WERI-Rb-1 (cell line): ENCODE measurements at regions not wholly inside any gene's neighbourhood (a gene's known extent, or its start where the extent isn't known, plus 50 kb on each side); places are given as distances from the start of the nearest gene placed in this dataset.

Source experiments
- DNase-seq: peaks from one replicate; pipeline ENCODE4 v3.0.0-alpha.2; 2020
- H3K27ac ChIP-seq: fragments of 250-450 bp; sonication (Bioruptor Pico); 2 replicates; pipeline ENCODE4 v1.5.1; 2020; ENCODE audit warnings: mild to moderate bottlenecking, moderate library complexity
- H3K27me3 ChIP-seq: fragments of 250-450 bp; sonication (Bioruptor Pico); 2 replicates; pipeline ENCODE4 v1.5.1; 2021; ENCODE audit warnings: mild to moderate bottlenecking, low read depth, moderate library complexity; ENCODE audit not compliant: insufficient read depth, severe bottlenecking
- H3K36me3 ChIP-seq: fragments of 250-450 bp; sonication (Bioruptor Pico); 2 replicates; pipeline ENCODE4 v1.5.1; 2020; ENCODE audit warnings: mild to moderate bottlenecking, moderate library complexity
- H3K4me3 ChIP-seq: 2 replicates; pipeline ENCODE4 v1.5.1; 2011; ENCODE audit warnings: low read depth, mild to moderate bottlenecking, control low read depth, low read length
- H3K9me3 ChIP-seq: fragments of 250-450 bp; sonication (Bioruptor Pico); 2 replicates; pipeline ENCODE4 v1.5.1; 2021; ENCODE audit warnings: mild to moderate bottlenecking, moderate library complexity; ENCODE audit not compliant: severe bottlenecking
- TF ChIP-seq, protein P1 (sequence below): IDR thresholded peaks from 2 replicates; pipeline ENCODE4 v1.5.1; 2011; ENCODE audit warnings: low read depth, mild to moderate bottlenecking, control low read depth, inconsistent platforms, low read length

GRCh38 chr6:93784794-93785693, 365.7 kb upstream of the EPHA7 start:
- DNase-seq = no peak
- H3K27ac ChIP-seq = no peak overlapping the region
- no peaks in the 10 kb centered on the region for H3K36me3 ChIP-seq
- H3K4me3 ChIP-seq = no peak overlapping the region
- TF ChIP-seq, protein P1, sequence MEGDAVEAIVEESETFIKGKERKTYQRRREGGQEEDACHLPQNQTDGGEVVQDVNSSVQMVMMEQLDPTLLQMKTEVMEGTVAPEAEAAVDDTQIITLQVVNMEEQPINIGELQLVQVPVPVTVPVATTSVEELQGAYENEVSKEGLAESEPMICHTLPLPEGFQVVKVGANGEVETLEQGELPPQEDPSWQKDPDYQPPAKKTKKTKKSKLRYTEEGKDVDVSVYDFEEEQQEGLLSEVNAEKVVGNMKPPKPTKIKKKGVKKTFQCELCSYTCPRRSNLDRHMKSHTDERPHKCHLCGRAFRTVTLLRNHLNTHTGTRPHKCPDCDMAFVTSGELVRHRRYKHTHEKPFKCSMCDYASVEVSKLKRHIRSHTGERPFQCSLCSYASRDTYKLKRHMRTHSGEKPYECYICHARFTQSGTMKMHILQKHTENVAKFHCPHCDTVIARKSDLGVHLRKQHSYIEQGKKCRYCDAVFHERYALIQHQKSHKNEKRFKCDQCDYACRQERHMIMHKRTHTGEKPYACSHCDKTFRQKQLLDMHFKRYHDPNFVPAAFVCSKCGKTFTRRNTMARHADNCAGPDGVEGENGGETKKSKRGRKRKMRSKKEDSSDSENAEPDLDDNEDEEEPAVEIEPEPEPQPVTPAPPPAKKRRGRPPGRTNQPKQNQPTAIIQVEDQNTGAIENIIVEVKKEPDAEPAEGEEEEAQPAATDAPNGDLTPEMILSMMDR = no peak
- no peaks in the 10 kb centered on the region for H3K9me3 ChIP-seq
- H3K27me3 ChIP-seq = no peaks in the 10 kb centered on the region

DNA sequence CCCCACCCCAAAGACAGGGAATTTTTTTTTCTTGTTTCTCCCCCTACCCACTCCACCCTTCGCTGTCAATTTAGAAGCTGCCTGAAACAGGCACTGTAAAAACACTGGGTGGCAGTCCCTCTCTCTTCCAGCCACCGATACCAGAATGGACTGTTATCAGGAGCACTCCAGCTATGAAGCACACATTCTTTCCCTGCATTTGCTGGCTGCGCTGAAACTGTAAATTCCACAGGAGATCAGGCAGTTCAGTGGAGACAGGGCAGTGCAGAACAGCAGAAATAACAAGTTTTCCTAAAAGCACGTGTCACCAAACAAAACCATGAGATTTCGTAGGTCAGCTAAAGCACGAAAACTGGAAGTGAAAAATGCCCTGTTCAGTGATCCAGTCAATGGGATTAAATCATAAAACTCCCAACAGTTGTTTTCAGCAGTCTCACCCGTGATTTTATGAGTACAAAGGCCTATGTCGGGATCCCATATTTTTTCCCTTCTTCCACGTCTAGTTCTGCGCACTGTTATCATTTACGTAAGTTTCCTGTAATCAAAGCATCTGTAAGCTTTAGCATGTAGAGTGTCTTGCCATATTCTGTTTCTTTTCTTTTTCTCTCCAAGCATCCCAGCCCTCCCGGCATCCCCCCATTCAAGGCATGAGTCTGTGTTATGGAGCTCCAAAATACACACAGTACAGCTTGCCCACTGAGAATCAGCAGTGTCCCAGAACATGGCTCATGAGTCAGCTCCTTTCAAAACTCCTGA, 359.9 kb upstream of the EPHA7 start:
- Histone ChIP-seq H3K27ac (no peak overlapping the region), H3K4me3 (no peak overlapping the region), H3K36me3 (no peaks in the 10 kb centered on the region), H3K27me3 (no peaks in the 10 kb centered on the region), H3K9me3 (no peaks in the 10 kb centered on the region)
- TF ChIP-seq, protein P1 = no peak
- no peak for DNase-seq

GRCh38 chr6:93759190-93759589, 339.8 kb upstream of the EPHA7 start:
- no peak overlapping the region for H3K27ac ChIP-seq
- H3K9me3 ChIP-seq = no peaks in the 10 kb centered on the region
- no peak for DNase-seq
- H3K4me3 ChIP-seq = no peak overlapping the region
- TF ChIP-seq, protein P1 = no peak
- no peaks in the 10 kb centered on the region for H3K27me3 ChIP-seq
- no peaks in the 10 kb centered on the region for H3K36me3 ChIP-seq

DNA sequence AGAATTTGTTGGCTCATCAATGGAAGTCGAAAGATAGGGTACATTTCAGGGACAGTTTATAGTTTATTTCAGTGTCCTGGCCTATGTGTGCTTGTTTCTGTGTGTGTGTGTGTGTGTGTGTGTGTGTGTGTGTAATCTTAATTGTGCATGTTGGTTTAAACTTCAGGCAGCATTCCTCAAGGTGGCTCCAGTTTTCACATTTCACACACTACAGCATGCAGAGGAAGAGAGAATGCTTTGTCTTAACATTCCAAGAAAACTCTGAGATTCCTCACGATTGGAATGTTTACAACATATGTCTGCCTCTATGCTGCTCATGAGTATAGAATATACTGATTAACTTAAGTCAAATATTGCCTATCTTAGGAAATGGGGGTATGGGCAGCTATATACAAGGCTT, 332.6 kb upstream of the EPHA7 start:
- TF ChIP-seq, protein P1 = no peak
- H3K27ac ChIP-seq = no peak overlapping the region

GRCh38 chr6:93749930-93750329, 330.6 kb upstream of the EPHA7 start:
- Histone ChIP-seq H3K4me3 (no peak overlapping the region), H3K27me3 (no peaks in the 10 kb centered on the region), H3K36me3 (no peaks in the 10 kb centered on the region), H3K27ac (no peak overlapping the region), H3K9me3 (no peaks in the 10 kb centered on the region)
- DNase-seq = no peak
- TF ChIP-seq, protein P1 = no peak

More for the DNA sequence above, 332.6 kb upstream of the EPHA7 start:
- no peaks in the 10 kb centered on the region for H3K27me3 ChIP-seq
- no peaks in the 10 kb centered on the region for H3K36me3 ChIP-seq
- H3K4me3 ChIP-seq = no peak overlapping the region
- no peaks in the 10 kb centered on the region for H3K9me3 ChIP-seq
- DNase-seq = no peak
